ENCODE measurements at regions not wholly inside any gene's neighbourhood (a gene's known extent, or its start where the extent isn't known, plus 50 kb on each side); places are given as distances from the start of the nearest gene placed in this dataset.

DNA sequence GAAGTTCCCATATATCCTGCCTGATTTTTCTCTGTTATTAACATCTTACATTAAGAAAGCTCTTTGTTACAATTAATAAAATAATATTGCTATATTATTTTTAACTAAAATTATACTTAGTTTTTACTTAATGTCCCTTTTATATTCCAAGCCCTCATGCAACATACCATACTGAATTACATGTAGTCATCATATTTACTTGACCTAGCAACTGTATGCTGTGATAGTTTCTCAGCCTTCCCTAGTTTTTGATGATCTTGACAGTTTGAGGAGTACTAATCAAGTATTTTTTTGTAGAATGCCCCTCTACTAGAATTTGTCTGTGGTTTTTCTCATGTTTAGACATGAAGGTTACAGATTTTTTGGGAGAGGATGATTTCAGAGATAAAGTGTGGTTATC lies 1503.8 kb upstream of the PABPC4L start:
- no peak for DNase-seq (ENCODE audit: low read depth, low spot score)
- intact Hi-C loops (cut with micrococcal nuclease; ENCODE audit: unreplicated experiment) (no loop called here), in situ Hi-C loops (cut with HindIII; ENCODE audit: low pct_unique_long_range_greater_than_20kb, low sequenced_read_pairs) (no loop called here)
- POLR2A ChIA-PET: no interaction called here
- CTCF ChIA-PET: no interaction called here
- Histone ChIP-seq H3K36me3 (ENCODE audit: control insufficient read depth, insufficient read depth, low read length) (no peaks in the 10 kb centered on the region; the same call in 1 of the 2 replicates), H3K9me3 (ENCODE audit: control insufficient read depth, insufficient read depth, low read depth, low read length) (no peaks in the 10 kb centered on the region), H3K27ac (ENCODE audit: low read length) (no peak overlapping the region), H3K4me1 (ENCODE audit: control insufficient read depth, insufficient read depth, low read length) (no peaks in the 10 kb centered on the region), H3K4me3 (ENCODE audit: low read depth in 2 of 2, low read length in 2 of 2) (no peak overlapping the region), H3K27me3 (ENCODE audit: control insufficient read depth, insufficient read depth, low read length) (no peaks in the 10 kb centered on the region)
- no TSS peak for BruUV-seq (replicated peaks)
- TF ChIP-seq, protein P1, sequence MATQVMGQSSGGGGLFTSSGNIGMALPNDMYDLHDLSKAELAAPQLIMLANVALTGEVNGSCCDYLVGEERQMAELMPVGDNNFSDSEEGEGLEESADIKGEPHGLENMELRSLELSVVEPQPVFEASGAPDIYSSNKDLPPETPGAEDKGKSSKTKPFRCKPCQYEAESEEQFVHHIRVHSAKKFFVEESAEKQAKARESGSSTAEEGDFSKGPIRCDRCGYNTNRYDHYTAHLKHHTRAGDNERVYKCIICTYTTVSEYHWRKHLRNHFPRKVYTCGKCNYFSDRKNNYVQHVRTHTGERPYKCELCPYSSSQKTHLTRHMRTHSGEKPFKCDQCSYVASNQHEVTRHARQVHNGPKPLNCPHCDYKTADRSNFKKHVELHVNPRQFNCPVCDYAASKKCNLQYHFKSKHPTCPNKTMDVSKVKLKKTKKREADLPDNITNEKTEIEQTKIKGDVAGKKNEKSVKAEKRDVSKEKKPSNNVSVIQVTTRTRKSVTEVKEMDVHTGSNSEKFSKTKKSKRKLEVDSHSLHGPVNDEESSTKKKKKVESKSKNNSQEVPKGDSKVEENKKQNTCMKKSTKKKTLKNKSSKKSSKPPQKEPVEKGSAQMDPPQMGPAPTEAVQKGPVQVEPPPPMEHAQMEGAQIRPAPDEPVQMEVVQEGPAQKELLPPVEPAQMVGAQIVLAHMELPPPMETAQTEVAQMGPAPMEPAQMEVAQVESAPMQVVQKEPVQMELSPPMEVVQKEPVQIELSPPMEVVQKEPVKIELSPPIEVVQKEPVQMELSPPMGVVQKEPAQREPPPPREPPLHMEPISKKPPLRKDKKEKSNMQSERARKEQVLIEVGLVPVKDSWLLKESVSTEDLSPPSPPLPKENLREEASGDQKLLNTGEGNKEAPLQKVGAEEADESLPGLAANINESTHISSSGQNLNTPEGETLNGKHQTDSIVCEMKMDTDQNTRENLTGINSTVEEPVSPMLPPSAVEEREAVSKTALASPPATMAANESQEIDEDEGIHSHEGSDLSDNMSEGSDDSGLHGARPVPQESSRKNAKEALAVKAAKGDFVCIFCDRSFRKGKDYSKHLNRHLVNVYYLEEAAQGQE (IDR thresholded peaks at IDR 0.05; ENCODE audit: insufficient read depth in 1 of 2, low read depth in 2 of 2, low read length in 1 of 2): no peak
- TF ChIP-seq SIN3A (IDR thresholded peaks at IDR 0.05; ENCODE audit: borderline replicate concordance, insufficient read depth, low read depth, low read length) (no peak), TCF7L2 (IDR thresholded peaks at IDR 0.05; ENCODE audit: low read depth, low read length) (no peak), POLR2AphosphoS5 (IDR thresholded peaks at IDR 0.05; ENCODE audit: low read depth, low read length) (no peak)
- TF ChIP-seq, protein P2, sequence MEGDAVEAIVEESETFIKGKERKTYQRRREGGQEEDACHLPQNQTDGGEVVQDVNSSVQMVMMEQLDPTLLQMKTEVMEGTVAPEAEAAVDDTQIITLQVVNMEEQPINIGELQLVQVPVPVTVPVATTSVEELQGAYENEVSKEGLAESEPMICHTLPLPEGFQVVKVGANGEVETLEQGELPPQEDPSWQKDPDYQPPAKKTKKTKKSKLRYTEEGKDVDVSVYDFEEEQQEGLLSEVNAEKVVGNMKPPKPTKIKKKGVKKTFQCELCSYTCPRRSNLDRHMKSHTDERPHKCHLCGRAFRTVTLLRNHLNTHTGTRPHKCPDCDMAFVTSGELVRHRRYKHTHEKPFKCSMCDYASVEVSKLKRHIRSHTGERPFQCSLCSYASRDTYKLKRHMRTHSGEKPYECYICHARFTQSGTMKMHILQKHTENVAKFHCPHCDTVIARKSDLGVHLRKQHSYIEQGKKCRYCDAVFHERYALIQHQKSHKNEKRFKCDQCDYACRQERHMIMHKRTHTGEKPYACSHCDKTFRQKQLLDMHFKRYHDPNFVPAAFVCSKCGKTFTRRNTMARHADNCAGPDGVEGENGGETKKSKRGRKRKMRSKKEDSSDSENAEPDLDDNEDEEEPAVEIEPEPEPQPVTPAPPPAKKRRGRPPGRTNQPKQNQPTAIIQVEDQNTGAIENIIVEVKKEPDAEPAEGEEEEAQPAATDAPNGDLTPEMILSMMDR (IDR thresholded peaks at IDR 0.05): no peak
- no peak for ATAC-seq

DNA sequence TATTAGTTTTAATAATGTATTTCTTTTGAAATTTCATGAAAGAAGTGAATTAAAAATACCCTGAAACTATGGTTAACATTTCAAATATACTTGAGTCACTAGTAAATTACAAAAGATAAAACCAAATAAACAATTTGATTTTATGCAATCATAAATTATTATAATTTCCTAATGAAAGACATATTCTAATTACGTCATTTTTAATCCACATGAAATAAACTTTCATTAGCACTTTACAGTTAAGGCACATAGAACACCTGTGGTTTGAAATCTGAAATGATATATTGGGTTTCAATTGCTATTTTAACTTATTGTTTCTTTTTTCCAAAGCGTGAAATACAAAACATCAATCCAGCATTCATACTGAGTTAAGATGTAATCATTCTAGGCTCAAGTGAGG lies 1492.5 kb upstream of the PABPC4L start:
- ATAC-seq: no peak
- no TSS peak for BruUV-seq (replicated peaks)
- no peaks in the 10 kb centered on the region for H3K36me3 ChIP-seq (ENCODE audit: control insufficient read depth, insufficient read depth, low read length)
- ChIA-PET CTCF (no interaction called here), POLR2A (no interaction called here)
- no peak overlapping the region for H3K27ac ChIP-seq (ENCODE audit: low read length)
- H3K27me3 ChIP-seq (ENCODE audit: control insufficient read depth, insufficient read depth, low read length): no peaks in the 10 kb centered on the region
- H3K9me3 ChIP-seq (ENCODE audit: control insufficient read depth, insufficient read depth, low read depth, low read length): no peaks in the 10 kb centered on the region
- H3K4me1 ChIP-seq (ENCODE audit: control insufficient read depth, insufficient read depth, low read length): no peaks in the 10 kb centered on the region
- TF ChIP-seq SIN3A (IDR thresholded peaks at IDR 0.05; ENCODE audit: borderline replicate concordance, insufficient read depth, low read depth, low read length): no peak
- TF ChIP-seq TCF7L2 (IDR thresholded peaks at IDR 0.05; ENCODE audit: low read depth, low read length): no peak
- no peak for TF ChIP-seq POLR2AphosphoS5 (IDR thresholded peaks at IDR 0.05; ENCODE audit: low read depth, low read length)
- TF ChIP-seq, protein P2 (IDR thresholded peaks at IDR 0.05): no peak
- TF ChIP-seq, protein P1 (IDR thresholded peaks at IDR 0.05; ENCODE audit: insufficient read depth in 1 of 2, low read depth in 2 of 2, low read length in 1 of 2): no peak
- no peak overlapping the region for H3K4me3 ChIP-seq (ENCODE audit: low read depth in 2 of 2, low read length in 2 of 2)
- intact Hi-C loops (cut with micrococcal nuclease; ENCODE audit: unreplicated experiment) (no loop called here), in situ Hi-C loops (cut with HindIII; ENCODE audit: low pct_unique_long_range_greater_than_20kb, low sequenced_read_pairs) (no loop called here)
- DNase-seq (ENCODE audit: low read depth, low spot score): no peak

All from Panc1 (cell line).